GM21619 (cell line): ENCODE measurements at regions not wholly inside any gene's neighbourhood (a gene's known extent, or its start where the extent isn't known, plus 50 kb on each side); places are given as distances from the start of the nearest gene placed in this dataset.

ENCODE experiments used
- ATAC-seq: cut with Tn5 transposase; IDR thresholded peaks from one replicate; pipeline ENCODE4 v1.9.1; 2021; ENCODE audit not compliant: unreplicated experiment

DNA sequence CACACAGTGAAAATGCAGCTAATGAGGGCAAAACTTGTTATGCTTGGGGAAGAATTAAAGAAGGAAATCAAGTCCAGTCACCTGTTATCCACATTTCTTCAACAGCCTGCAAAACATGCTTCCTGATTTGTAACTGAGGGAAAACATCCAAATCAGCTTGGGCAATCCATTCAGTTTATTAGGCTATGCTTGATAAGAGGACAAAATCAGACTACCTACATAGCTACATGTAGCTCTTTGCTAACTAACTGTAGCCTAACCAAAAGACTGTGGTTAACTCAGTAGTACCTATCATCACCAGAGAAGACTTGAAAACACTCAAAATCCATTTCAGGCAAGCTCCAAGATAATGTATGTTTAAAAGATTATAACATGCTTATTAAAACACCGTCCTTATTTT is 436.4 kb downstream of the SHQ1 start:
- no peak for ATAC-seq

- ATAC-seq: no peak
Observed at GRCh38 chr3:72411126-72411525, 437.1 kb downstream of the SHQ1 start.

GRCh38 chr3:72408983-72409779 is 439.1 kb downstream of the SHQ1 start:
- no peak for ATAC-seq

- ATAC-seq: no peak
Observed at GRCh38 chr3:72407766-72408165, 440.5 kb downstream of the SHQ1 start.

GRCh38 chr3:72405943-72406566 is 442.2 kb downstream of the SHQ1 start:
- ATAC-seq: no peak

DNA sequence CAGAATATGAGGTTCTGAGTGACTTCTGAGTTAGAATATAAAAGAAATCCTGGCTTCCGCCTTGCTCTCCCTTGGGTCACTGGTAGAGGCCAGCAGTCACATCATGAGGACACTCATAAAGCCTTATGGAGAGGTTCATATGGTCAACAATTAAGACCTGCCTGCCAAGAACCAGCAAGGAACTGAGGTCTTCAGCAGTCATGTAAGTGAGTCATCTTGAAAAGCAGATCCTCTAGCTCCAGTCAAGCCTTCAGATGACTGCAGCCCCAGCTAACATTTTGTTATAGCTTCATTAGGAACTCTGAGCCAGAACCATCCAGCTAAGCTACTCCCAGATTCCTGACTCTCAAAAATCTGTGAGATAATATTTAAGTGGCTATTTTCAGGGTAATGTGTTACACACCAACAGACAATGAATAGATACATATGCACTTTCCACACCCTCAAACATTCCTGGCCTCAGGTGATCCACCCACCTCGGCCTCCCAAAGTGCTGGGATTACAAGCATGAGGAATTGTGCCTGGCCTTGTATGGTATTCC is 447.2 kb downstream of the SHQ1 start:
- no peak for ATAC-seq

DNA sequence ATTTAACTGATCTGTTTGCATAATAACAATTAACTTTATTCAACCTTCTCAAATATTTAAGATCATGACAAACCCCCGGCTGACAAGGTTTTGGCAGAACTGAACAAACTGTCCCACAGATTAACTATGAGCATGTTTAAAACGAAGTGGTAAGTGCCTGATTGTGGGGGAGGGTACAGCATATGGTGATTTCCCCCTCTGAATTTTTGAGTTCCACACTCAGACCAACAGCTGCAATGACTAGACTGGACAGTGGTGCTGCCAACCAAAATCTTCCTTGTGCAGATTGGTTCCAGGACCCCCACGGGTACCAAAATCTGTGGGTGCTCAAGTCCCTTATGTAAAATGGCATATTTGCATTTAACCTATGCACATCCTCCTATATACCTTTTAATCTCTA is 449.5 kb downstream of the SHQ1 start:
- ATAC-seq: no peak

DNA sequence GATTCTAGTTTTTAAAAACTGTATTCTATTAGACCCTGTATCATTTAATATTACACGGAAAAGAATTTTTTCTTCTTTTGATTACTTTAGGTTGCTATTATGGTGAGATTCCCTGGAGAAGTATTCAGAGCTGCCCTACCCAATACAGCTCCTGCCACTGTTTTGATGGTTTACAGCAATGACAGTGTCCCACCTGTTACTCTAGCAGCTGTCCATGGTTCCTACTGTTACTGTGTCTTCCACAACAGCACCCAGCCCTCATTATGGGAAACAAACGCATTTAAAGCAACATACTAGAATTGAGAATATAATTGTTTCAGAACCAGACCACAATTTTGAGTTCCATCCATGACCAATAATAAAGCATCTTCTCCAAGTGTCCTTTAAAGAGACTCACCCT is 450.7 kb downstream of the SHQ1 start:
- ATAC-seq: no peak

- no peak for ATAC-seq
Observed at GRCh38 chr3:72396899-72397298, 451.3 kb downstream of the SHQ1 start.

- no peak for ATAC-seq
Observed at GRCh38 chr3:72395776-72396311, 452.4 kb downstream of the SHQ1 start.

DNA sequence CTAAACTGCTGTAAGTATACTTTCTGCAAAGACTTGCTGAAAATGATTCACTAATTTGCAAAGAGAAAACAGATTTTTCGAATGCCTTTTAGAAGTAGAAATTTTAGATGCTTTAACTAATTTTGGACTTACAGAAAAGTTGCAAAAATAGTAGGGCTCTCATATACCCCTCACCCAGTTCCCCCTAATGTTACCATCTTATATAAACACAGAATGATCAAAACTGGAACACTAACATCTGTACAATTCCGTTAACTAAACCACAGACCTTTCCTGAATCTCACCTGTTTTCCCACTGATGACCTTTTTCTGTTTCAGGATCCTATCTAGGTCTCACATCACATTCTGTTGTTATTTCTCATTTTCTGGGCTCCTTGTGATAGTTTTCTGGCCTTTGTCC is 454.8 kb downstream of the SHQ1 start:
- no peak for ATAC-seq

DNA sequence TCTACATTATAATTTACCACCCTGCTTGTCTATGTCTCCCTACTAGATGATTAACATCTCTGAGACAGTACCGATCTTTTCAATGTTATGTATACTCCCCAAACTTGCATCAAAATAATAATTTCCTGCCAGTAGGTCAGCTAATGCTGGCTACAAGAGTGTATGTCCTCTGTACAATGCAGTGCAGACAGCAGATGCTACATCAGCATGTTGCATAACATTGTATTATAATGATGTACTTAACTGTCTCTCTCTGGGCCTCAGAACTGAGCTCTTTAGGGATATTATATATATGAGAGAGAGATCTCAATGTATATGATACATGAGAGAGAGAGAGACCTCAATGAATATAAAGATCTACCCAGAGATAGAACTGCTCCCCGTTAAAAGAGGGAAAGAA is 456.6 kb downstream of the SHQ1 start:
- ATAC-seq: no peak

DNA sequence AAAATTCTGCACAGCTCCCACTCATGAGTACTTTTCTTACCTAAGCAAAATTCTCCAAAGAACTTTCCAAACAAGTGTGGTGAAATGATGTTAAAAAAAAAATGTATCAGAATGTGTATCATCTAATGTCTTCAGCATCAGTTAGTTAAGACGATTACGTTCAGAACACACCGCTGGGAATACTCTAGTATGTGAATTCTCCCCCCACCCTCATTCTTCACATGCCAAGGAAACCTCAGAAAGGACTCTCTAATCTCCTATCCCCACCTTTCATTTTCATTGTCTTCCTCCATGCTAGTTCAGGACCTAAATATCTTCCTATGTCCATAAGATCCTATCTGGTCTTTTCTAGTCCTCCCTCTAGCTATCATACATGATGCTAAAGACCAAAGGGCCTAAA is 457.4 kb downstream of the SHQ1 start:
- no peak for ATAC-seq

GRCh38 chr3:72388644-72389043 is 459.6 kb downstream of the SHQ1 start:
- no peak for ATAC-seq

- no peak for ATAC-seq
Observed at GRCh38 chr3:72388117-72388516, 460.1 kb downstream of the SHQ1 start.

DNA sequence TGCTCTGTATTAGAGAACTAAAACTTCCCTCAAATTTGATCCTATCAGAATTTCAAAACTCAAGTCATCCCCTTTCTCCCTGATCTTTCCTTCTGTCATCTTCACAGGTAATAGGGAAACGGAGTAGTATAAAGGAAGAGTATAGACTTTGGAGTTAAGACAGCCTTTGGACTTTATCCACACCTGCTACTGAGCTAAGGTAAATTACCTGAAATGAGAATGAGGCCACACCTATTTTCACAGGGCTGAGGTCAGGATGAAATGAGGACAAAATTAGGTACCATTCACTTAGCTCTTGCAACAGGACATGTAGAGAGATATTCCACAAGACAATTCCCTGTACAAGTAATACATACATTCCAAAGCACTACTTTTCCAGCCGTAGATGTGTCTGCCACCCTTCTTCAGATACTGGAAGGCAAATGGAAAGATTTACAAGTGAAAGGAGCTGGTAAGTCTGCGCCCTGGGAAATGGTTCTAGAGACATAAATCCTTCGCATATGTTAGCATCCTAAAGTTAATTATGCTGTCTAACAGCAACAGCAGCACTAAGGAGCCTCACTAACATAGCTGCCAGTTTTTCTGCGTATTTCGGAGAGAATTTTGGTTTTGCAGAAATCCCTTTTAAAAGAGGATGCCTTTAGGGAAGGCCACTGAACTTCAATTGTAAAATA is 461.8 kb downstream of the SHQ1 start:
- no peak for ATAC-seq

DNA sequence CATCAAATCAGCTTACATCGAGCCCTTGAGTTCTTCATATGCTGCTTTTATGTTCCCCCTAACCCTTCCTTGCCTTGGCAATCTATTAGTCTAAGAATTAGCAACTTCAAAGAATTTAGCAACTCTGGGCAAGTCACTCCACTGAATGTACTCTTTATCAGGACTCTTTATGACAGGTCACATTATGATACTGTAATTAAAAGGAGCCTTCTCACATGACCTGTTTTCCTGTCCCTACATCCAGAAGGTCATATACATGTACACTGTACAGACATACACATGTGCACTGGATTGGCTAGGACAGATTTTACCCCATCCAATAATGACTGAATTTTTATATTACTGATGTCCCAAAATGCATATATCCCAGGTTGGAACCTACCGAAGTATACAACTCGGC is 463.1 kb downstream of the SHQ1 start:
- ATAC-seq: no peak

GRCh38 chr3:72384602-72385001 is 463.6 kb downstream of the SHQ1 start:
- no peak for ATAC-seq

DNA sequence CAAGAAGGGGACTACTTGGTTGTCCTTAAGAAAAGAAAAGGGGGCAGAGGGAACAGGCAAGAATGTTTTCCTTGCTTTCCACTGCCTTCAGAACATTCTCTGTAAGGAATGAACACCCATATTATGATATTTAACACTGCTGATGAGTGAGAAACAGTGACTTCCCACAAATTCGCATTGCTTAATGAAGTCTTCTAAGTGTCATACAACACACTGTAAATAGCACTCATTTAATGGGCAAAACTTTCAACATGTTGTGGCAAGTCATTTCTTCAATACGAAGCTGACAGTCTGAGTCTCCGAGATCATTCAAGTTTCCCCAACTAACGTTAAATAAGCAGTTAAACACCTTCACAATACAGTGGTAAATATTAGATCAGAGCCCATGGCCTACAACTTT is 464.4 kb downstream of the SHQ1 start:
- ATAC-seq: no peak

DNA sequence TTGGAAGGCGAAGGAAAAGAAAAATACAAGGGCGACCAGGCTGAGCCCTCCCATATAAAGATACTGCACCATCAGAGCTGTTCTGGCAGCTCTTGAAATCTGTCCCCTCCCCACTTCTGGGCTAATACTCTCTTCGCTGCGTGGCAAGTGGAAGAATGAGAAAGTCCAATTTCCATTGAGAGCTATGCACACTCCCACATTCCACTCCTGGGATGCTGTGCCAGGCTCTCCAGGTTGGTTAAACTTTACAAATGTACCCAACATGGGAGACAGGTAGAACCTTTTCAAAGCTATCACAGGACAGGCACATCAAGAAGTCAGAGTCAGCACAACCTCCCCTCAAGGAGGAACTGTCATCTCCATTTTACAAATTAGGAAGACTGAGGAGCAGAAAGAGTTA is 465.0 kb downstream of the SHQ1 start:
- ATAC-seq: no peak

DNA sequence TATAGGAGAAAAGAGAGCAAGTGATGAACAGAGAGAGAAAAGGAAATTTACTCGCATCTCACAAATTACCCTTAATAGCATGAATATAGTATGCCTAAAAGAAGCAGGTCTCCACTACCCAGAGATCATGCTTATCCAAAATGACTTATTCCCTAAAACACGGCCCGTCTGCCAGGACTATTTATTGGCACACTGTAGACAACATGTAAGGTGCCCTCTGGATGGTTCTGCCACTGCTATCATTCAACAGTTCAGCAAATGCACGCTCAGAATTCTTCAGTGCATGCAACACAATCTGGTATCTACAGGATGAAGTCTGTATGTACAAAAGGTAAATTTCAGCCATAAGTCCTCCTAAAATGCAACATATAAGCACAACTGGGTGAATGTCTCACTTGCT is 465.8 kb downstream of the SHQ1 start:
- ATAC-seq: no peak

DNA sequence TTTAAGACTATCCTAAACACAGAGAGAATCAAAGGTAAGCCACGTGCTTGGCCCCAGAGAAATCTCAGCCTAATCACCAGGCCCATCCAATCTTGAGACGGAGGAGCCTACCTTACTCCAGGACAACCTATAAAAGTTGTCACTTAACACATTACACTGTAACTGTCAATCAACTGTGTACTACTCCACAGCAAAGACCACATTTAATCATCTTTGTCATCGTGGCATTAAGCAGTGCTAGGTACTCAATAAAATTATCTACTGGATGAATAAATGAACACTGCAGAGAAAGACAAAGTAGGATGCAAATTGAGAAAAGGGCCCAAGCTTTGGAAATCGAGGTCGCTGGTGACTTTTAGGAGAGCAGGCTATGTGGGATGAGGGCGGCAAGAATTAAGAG is 466.7 kb downstream of the SHQ1 start:
- no peak for ATAC-seq
